ENCODE measurements at regions not wholly inside any gene's neighbourhood (a gene's known extent, or its start where the extent isn't known, plus 50 kb on each side); places are given as distances from the start of the nearest gene placed in this dataset.
A peak's percentile ranks its signal among the peaks of the same experiment; 100 is the strongest.

- DNase-seq (ENCODE audit: low read depth): no peak
These were observed 501.7 kb downstream of the INSC start for GRCh38 chr11:15616130-15617105.

DNA sequence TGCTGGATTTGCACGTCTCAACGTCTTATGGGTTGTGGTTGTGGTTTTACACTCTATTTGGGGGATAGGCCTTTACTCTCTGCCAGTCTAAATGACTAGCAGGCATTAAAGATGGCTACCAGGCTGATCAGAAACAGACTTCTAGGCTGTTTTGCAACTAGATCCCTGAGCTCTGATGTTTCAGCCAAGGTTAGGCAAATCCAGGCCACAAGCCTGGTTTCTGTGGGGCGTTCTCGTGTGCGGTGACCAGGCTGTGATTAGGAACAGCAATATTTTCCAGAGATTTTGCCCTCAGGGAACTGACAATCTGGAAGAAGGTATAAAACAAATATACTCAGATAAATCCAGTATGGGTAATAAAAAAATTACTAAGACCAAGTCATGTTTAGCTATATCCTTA, 502.4 kb downstream of the INSC start:
- no peak for DNase-seq (ENCODE audit: low read depth)

DNA sequence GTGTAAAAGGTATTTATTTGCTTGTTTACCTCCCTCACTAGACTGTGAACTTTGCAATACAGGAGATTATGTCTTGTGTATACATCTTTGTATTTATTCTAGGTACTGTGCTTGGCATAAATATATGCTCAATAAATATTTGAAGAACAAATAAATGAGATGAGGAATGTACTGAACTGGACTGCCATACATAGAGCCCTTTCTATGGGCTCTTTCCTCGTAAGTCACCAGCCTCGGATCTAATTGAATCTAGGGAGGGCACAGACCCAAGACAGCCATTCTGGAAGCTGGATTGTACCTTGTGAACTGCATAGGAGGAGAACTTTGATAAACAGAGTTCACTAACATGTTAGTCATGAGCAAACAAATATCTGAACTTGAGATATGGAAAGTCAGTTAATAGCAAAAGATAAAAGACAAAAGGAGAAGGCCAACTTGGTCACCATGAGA, 503.9 kb downstream of the INSC start:
- no peak for DNase-seq (ENCODE audit: low read depth)

DNA sequence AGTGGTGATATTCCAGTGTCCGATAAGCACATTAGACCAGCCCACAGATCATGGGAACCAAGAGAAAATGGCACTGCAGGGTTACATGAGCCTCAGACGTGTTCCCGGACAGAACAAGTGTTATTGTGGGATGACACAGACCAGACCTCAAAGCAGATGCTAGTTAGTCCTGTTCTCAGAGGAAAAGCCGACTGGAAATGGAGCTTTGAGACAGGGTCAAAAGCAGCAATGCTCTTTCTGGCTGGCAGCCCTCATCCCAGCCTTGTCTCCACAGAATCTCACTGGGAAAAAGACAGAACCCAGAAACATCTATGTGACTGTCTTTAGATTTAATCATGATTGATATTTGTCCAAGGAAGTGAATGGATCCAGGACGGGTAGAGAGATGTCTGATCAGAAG, 506.8 kb downstream of the INSC start:
- no peak for DNase-seq (ENCODE audit: low read depth)

- no peak for DNase-seq (ENCODE audit: low read depth)
These were observed 507.6 kb downstream of the INSC start for GRCh38 chr11:15622231-15622890.

DNA sequence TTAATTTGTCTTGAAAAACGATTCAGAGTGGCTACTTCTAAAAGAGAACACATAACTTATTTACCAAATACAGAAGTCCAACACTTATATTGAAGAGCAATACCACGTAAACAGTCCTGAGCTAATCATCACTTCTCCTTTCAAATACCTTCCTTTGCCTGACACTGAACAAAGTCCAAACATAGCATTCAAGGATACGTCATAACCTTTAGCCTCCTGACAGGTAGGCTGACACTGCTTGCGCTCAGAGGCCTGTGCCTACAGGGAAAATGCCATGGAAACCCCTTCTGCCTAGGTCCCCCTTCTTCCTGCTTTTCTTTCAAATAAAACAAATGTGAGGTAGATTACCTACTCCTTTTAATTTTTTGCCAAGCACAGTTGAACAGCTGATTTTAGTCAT, 510.0 kb downstream of the INSC start:
- DNase-seq (ENCODE audit: low read depth): no peak

DNA sequence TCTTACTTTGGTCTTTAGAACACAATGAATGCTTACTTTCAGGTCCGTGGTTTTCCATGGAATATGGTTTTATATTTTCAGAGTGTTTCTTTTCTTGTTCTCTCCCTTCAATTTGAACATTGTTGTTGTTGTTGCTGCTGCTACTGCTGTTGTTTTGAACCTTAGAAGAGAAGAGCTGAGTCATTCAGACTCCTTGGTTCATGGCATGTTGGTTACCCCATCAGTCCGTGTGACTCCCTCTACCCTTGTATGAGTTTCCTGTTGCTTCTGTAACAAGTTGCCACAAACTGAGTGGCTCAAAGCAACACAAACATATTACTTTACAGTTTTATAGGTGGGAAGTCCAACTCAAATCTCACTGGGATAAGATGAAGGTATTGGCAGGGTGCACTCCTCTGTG, 511.0 kb downstream of the INSC start:
- no peak for DNase-seq (ENCODE audit: low read depth)

GRCh38 chr11:15627560-15627959, 512.8 kb downstream of the INSC start:
- DNase-seq (ENCODE audit: low read depth): no peak

DNA sequence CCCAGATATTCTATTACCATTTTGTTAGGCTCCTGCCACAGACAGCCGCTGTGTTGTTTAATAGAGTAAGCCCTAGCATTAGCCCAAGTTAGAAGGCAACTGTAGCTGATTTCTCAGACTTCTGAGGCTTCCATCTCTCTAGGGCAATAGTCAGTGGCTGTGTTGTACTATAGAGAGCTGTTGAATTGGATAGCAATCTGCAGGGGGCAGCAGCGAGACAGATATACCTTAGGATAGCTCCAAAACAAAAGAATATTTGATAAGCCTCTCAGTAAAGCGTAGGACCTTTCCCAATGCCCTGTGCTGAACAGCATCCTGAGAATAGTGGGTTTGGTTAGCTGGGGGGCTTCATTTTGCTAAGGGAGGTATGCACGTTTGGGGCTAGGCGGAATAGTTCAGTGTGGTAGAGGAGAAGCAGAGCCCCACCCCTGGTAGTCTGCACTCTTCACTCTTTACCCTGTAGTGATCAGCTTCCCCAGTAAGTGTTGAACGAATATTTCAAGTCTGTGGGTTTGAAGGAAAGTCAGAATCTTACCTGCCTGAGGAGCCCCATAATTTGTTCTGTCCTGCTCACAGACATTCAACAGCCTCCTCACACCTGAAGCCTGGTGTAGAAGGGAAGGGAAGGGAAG, 515.1 kb downstream of the INSC start:
- DNase-seq (ENCODE audit: low read depth): no peak

- DNase-seq (ENCODE audit: low read depth): no peak
These were observed 516.2 kb downstream of the INSC start for GRCh38 chr11:15630896-15631295.

DNA sequence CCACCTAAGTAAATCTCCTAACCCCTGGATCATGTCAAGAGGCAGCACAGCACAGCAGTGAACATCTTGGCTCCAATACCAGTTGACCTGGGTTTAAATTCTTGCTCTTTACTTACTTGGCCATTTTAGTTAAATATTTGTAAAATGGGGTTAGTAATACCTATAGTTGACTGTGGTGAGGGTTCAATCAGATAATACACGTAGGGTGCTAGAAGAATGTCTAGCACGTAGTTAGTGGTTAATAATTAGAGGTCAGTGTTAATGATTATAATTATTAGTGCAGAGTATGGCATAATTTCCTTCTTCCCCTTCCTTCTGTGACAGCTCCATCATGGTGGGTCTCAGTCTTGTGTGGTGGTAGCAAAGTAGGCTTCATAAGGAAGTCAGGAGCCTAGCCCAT, 520.8 kb downstream of the INSC start:
- no peak for DNase-seq (ENCODE audit: low read depth)

DNA sequence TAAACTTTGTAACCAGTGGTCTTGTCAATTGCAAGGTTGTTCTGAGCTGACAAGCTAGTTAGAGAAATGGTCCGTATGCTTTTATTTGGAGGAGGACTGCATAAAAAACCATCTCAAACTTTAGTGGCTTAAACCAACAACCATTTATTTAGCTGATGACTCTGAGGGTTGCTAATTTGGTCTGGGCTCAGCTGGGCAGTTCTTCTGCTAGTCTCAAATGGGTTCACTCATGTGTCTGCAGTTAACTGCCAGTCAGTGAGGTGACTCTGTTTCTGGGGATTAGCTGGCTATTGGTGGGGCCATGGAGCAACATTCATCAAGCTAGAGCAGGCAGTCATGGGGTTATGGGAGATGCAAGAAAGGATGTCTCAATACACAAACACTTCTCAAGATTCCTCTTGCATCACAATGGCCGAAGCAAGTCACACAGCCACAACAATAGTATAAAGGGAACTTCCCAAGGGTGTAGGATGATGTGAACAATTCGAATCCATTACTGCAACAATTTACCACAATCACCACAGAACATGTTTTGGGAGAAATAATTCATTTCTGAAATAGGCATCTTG, 521.9 kb downstream of the INSC start:
- no peak for DNase-seq (ENCODE audit: low read depth)

DNA sequence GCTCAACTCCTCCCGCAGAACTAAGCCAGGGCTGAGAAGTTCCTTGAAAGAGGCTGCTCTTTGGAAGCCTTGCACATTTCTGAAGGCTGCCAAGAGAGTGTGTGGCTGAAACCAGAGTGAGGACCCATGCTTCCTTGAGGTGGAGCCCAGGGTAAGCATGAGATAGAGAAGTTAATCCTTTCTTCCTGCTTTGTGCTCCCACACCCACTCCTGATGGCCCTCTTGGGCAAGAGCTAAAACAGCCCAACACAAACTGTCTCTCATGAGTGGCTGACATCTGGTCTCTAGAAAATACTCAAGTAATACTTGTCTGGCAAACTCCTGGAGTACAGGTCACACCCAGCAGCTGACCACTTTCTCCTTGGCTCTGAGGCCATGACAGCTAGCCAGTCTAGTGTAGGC, 523.7 kb downstream of the INSC start:
- no peak for DNase-seq (ENCODE audit: low read depth)

GRCh38 chr11:15640318-15640717, 525.6 kb downstream of the INSC start:
- no peak for DNase-seq (ENCODE audit: low read depth)

GRCh38 chr11:15641271-15642045, 526.7 kb downstream of the INSC start:
- DNase-seq (ENCODE audit: low read depth): no peak

- DNase-seq (ENCODE audit: low read depth): no peak
These were observed 530.5 kb downstream of the INSC start for GRCh38 chr11:15645201-15645600.

DNA sequence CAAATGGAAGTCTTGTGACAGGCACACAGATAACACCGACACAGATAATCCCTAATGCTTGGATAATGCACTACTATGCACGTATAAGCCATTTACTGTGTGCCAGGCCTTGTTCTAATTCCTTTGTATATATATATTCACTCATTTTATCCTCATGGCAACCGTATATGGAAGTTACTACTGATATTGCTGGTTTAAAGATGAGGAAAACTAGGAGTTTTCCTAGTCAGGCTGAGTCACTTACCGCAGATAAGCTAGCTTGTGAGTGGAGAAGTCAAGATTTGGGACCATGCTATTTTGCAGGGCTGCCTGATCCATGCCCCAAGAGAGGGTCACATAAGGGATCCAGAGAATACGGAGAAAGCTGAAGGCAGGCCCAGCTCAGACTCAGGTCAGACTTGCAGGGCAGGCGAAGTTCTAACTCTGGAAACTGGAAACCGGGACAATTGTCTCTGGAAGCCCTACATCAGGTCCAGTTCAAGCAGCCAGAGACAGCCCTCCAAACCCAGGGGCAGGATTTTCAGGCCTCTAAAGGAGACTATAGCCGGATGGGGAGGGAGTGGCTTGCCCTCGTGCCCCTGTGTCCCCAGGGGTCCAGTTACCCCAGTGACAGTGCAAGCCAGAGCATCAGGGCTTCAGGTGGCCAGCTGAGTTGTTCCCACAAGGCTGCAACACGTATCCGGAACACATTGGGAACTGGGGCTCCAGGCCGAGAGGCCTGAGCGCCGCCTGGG, 534.8 kb downstream of the INSC start:
- no peak for DNase-seq (ENCODE audit: low read depth)

- DNase-seq (ENCODE audit: low read depth): peak; percentile 83
These were observed 535.6 kb downstream of the INSC start for GRCh38 chr11:15650105-15650938.

DNA sequence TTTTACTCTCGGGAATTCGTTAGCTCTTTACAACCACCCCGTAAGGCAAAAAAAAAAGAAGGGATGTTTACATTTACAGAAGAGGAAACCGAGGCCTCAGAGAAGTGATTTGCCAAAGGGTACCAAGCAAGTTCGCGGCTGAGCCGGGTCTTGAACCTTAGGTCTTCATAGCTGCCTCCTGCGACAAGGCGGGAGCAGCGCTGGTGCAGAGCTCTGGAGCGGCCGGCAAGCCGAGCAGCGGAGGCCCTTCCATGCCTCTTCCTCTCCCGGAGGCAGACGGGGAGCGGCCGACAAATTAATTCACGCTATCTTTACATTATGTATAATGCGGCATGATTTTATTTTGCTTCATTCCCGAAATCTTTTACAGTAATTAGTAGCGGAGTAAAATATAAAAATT, 536.3 kb downstream of the INSC start:
- DNase-seq (ENCODE audit: low read depth): no peak

DNA sequence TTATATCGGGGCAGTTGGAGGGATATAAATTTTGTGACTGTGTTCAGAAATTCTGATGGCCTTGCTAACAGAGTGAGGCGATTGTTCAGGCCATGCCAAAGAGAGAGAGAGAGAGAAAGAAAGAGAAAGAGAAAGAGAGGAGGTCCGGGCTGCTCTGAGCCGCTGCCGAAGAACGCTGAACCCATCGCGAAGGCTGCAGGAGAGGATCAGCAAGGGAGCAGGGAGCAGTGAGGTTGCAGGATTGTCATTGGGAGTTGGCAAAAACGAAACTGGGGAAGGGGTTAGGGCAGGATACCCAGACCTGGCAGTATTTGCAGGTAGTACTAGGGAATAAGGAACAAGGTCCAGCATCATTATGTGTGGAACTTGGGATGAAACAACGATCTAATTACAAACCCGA, 537.1 kb downstream of the INSC start:
- DNase-seq (ENCODE audit: low read depth): no peak
